Gastrocnemius medialis (tissue), 4 donors: ENCODE measurements at regions not wholly inside any gene's neighbourhood (a gene's known extent, or its start where the extent isn't known, plus 50 kb on each side); places are given as distances from the start of the nearest gene placed in this dataset.

ENCODE experiments used
- ATAC-seq, 2 donors: fragments of 150-250 bp; one replicate each; pipeline ENCODE4 v1.9.1; 2016
- DNase-seq, 2 donors: peaks; one replicate each; pipeline ENCODE4 v3.0.0-alpha.2; 2019
- H3K27ac ChIP-seq, 4 donors: fragments of 200-600 bp; sonication (generic); 1 replicate in 1 of 4; 2 replicates in 3 of 4; pipeline ENCODE4 v1.5.1; 2016 to 2018; ENCODE audit warnings: mild to moderate bottlenecking in 2 of 4, moderate library complexity in 1 of 4
- H3K27me3 ChIP-seq, 3 donors: fragments of 200-600 bp; sonication (generic) in 2 of 3; 1 replicate in 1 of 3; 2 replicates in 2 of 3; pipeline versions ENCODE4 v1.5.1 to v1.6.0; 2016 to 2019; ENCODE audit warnings: mild to moderate bottlenecking in 1 of 3, moderate library complexity in 1 of 3
- H3K36me3 ChIP-seq, 2 donors: fragments of 200-600 bp; sonication (generic) in 1 of 2; one replicate each; pipeline ENCODE4 v1.5.1; 2017 to 2018
- H3K4me1 ChIP-seq, 2 donors: fragments of 200-600 bp; sonication (generic) in 1 of 2; one replicate each; pipeline ENCODE4 v1.5.1; 2016 to 2017; ENCODE audit warnings: mild to moderate bottlenecking in 2 of 2
- H3K4me3 ChIP-seq, 4 donors: fragments of 200-600 bp; sonication (generic) in 3 of 4; 1 replicate in 1 of 4; 2 replicates in 3 of 4; pipeline ENCODE4 v1.5.1; 2016 to 2019; ENCODE audit warnings: mild to moderate bottlenecking in 2 of 4
- H3K9me3 ChIP-seq, 3 donors: fragments of 200-600 bp; sonication (generic) in 2 of 3; 1 replicate in 1 of 3; 2 replicates in 2 of 3; pipeline ENCODE4 v1.5.1; 2016 to 2019
- POLR2A ChIP-seq, 2 donors: fragments of 450-650 bp; IDR thresholded peaks; one replicate each; pipeline ENCODE4 v1.6.1; 2017; ENCODE audit warnings: antibody characterized with exemption in 2 of 2, mild to moderate bottlenecking in 2 of 2, moderate library complexity in 2 of 2
- in situ Hi-C, 4 donors: fragments of 200-750 bp; cut with MboI; loops; one replicate each; pipeline versions ENCODE4 v1.15.0 to v1.8.0; 2017; ENCODE audit warnings: low sequenced_read_pairs in 4 of 4
- intact Hi-C: fragments of 100-400 bp; cut with DNase I; formaldehyde crosslinking; loops from one replicate; pipeline ENCODE4 v1.15.1; 2023; ENCODE audit warnings: low total_unique reads
- TF ChIP-seq, protein P1 (sequence below), 5 experiments: fragments of 450-650 bp in 3 of 5; fragments of 200-600 bp in 2 of 5; sonication (generic) in 2 of 5; IDR thresholded peaks in 4 of 5; conservative IDR thresholded peaks in 1 of 5; 1 replicate in 4 of 5; 2 replicates in 1 of 5; pipeline ENCODE4 v1.5.1; 2016 to 2019; ENCODE audit warnings: antibody characterized with exemption in 5 of 5, mild to moderate bottlenecking in 3 of 5, moderate library complexity in 3 of 5

DNA sequence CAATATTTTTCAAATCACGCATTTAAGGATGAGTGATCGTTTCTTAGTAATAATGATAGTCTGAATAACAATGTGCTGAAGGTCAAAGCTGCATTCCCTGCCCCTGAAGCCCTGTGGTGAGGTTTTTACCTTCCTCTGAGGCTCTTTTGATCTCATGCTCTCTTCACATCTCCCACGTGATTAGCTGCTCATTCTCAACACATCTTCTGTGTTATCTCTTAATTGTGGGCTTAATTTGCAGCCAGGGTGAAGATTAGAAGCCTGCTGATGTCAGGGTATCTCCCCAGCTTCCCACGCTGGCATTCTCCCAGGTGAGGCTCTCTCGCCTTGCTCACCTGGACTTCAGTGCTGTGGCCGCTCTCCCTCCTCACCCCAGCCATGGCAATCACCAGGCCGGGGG, 109.7 kb upstream of the FOXQ1 start:
- ATAC-seq (no peak), DNase-seq (no peak)
- Histone ChIP-seq H3K4me3 (no peak overlapping the region), H3K4me1 (no peaks in the 10 kb centered on the region), H3K36me3 (no peaks in the 10 kb centered on the region), H3K27ac (no peak overlapping the region), H3K9me3 (no peaks in the 10 kb centered on the region), H3K27me3 (no peaks in the 10 kb centered on the region)
- intact Hi-C loops (no loop called here), in situ Hi-C loops (no loop called here)
- TF ChIP-seq POLR2A (IDR thresholded peaks at IDR 0.05): no peak
- TF ChIP-seq, protein P1, sequence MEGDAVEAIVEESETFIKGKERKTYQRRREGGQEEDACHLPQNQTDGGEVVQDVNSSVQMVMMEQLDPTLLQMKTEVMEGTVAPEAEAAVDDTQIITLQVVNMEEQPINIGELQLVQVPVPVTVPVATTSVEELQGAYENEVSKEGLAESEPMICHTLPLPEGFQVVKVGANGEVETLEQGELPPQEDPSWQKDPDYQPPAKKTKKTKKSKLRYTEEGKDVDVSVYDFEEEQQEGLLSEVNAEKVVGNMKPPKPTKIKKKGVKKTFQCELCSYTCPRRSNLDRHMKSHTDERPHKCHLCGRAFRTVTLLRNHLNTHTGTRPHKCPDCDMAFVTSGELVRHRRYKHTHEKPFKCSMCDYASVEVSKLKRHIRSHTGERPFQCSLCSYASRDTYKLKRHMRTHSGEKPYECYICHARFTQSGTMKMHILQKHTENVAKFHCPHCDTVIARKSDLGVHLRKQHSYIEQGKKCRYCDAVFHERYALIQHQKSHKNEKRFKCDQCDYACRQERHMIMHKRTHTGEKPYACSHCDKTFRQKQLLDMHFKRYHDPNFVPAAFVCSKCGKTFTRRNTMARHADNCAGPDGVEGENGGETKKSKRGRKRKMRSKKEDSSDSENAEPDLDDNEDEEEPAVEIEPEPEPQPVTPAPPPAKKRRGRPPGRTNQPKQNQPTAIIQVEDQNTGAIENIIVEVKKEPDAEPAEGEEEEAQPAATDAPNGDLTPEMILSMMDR (IDR thresholded peaks at IDR 0.05 in 4 of 5, conservative IDR thresholded peaks at IDR 0.05 in 1 of 5): no peak

DNA sequence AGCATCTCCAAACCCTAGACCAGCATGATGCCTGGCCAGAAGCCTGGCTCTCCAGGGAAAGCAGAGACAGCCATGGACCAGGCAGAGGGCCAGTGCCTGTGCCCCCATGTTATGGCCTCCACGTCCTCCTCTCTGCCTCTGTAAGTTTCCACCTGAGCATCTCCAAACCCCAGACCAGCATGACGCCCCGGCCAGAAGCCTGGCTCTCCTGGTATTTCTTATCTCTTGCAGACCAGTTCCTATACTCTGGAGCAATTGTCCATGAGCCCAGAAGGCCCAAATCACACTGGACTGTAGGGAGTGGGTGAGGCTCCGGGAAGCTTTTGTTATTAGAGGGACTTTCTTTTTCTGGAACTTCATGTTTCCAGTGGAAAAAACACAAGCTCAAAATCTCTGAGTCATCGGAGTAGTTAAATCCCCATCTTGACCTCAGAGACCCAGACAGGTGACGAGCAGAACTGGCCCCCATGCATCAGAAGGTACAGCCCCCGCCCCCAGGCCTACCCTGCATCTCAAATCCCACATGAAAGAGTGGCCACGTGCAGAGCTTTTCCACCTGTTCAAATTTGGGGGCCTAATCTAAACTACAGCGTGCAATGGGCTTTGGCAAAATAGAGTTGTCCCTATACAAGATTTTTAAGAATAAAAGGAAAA, 110.2 kb upstream of the FOXQ1 start:
- no peak for DNase-seq
- ATAC-seq: no peak
- Histone ChIP-seq H3K27me3 (no peaks in the 10 kb centered on the region), H3K9me3 (no peaks in the 10 kb centered on the region), H3K4me1 (no peaks in the 10 kb centered on the region), H3K36me3 (no peaks in the 10 kb centered on the region), H3K27ac (no peak overlapping the region), H3K4me3 (no peak overlapping the region)
- intact Hi-C loops: no loop called here
- in situ Hi-C loops: no loop called here
- TF ChIP-seq POLR2A (IDR thresholded peaks at IDR 0.05): no peak
- TF ChIP-seq, protein P1 (IDR thresholded peaks at IDR 0.05 in 4 of 5, conservative IDR thresholded peaks at IDR 0.05 in 1 of 5): no peak

DNA sequence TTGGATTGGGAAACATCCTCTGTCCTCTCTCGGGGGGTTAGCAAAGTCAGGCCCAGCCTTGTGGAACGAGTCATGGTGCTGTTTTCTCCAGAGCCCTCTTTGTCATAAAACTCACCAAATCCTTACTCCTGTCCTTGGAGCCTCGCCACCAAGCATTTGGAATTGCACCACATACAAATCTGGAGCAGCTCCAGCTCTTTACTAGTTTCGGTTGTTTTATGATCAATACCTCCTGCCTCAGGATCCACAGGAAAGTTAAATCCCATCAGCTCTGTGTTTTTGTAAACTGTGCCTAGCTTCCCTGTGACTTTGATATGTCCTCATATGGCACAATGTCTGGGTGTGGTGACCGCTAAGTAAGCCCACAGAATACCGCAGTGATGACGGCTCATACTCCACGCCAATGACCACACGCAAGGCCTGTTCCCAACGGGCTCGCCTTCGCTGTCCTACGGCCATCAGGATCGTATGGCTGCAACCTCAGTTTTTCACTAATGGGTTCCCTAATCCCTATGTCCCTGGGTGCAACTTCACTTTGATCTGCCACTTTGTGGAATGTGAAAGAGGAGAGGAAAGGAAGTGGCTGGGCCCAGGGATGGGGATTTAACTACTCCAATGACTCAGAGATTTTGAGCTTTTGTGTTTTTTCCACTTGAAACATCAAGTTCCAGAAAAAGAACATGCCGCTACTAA, 111.3 kb upstream of the FOXQ1 start:
- Histone ChIP-seq H3K36me3 (no peaks in the 10 kb centered on the region), H3K27ac (no peak overlapping the region), H3K27me3 (no peaks in the 10 kb centered on the region), H3K4me1 (no peaks in the 10 kb centered on the region), H3K9me3 (no peaks in the 10 kb centered on the region), H3K4me3 (no peak overlapping the region)
- no peak for TF ChIP-seq POLR2A (IDR thresholded peaks at IDR 0.05)
- TF ChIP-seq, protein P1 (IDR thresholded peaks at IDR 0.05 in 4 of 5, conservative IDR thresholded peaks at IDR 0.05 in 1 of 5): no peak
- in situ Hi-C loops (no loop called here), intact Hi-C loops (no loop called here)
- peak in 1 of 2 donors; percentile 37 for DNase-seq
- ATAC-seq: peak in 1 of 2 donors; percentile 64

DNA sequence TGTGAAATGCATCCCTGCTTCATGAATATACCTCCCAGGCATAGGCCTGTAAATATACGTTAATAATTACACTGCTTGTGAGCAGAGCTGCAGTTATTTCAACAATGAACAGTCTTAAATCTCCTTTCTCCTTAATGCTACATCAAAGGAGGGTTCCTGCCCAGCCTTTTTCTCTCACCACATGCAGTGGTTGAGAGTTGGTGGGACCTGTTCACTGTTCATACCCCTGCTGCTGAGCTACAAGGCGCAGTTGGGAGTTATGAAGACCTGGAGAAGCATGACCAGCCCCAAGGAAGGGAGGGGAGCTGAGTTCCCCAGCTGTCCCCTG, 111.9 kb upstream of the FOXQ1 start:
- H3K27ac ChIP-seq: no peak overlapping the region
- no peak for ATAC-seq
- H3K4me3 ChIP-seq: no peak overlapping the region
- H3K27me3 ChIP-seq: no peaks in the 10 kb centered on the region
- no peaks in the 10 kb centered on the region for H3K4me1 ChIP-seq
- DNase-seq: no peak
- H3K9me3 ChIP-seq: no peaks in the 10 kb centered on the region
- in situ Hi-C loops: no loop called here
- intact Hi-C loops: no loop called here
- TF ChIP-seq, protein P1 (IDR thresholded peaks at IDR 0.05 in 4 of 5, conservative IDR thresholded peaks at IDR 0.05 in 1 of 5): no peak
- no peak for TF ChIP-seq POLR2A (IDR thresholded peaks at IDR 0.05)
- no peaks in the 10 kb centered on the region for H3K36me3 ChIP-seq
